ENCODE measurements at regions not wholly inside any gene's neighbourhood (a gene's known extent, or its start where the extent isn't known, plus 50 kb on each side); places are given as distances from the start of the nearest gene placed in this dataset.
A peak's percentile ranks its signal among the peaks of the same experiment; 100 is the strongest.
"Not testable (repeated sequence)": the region's sequence is repeated elsewhere in the genome, so short reads cannot be mapped to it uniquely, and the experiment has no call there.

DNA sequence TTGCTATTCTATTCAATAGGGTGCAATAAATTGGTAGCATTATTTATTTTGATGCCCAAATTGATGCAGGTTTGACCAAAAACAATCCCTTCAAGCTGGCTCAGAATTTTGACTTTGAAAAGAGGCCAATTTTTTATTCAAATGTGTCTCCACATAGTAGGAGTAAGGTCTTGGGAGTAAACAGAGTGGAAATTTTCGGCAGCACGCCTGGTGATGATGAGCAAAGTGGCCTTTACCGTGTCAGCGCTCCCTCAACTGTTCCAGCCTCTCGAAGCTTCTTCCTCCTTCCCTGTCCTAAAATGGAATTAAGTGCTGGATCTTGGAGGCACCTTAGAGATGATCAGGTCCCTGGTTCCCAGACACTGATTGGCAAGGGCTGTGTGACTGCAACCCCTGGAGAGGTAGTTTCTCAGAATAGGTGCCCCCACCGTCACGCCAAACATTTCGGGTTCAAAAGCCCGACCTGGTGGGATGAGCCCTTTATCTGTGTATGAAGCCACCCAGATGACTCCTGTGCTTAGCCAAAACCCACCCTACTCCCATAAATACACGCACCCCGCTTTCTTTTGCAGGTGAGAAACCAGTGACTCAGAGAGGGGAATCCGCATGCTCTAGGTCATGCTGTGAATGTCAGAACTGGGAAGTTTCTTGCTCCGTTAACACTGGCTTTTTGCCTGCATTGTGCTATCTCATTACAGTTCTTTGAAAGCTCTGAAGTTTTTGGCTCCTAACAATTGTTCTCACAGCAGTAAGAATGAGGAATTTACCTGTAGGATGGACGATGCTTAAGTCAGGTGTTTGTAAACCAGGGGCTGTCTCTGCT is 89.1 kb downstream of the CRYGS start:
- DNase-seq (ENCODE audit: low read depth in 4 of 4, low spot score in 3 of 4): no peak

GRCh38 chr3:186453531-186453930 is 90.6 kb downstream of the CRYGS start:
- no peak for DNase-seq (ENCODE audit: low read depth in 4 of 4, low spot score in 3 of 4)

DNA sequence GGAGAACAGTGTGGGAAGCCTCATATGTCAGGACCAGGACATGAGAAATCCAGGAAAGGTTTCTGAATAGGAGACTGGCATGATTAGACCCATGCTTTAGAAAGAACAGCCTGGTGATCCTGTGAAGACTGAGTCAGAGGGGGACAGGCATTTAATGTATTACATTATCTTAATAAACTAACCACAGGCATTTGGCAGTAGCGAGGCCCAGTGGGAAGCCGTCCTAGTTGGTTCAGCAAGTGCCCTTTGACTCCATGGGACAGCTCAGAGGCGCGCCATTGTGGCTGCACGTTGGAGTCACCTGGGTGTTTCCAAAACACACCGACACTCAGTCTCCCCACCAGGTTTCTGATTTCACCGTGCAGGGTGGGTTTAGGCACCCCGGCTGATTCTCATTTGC is 90.5 kb upstream of the DGKG start:
- no peak for DNase-seq (ENCODE audit: low read depth in 4 of 4, low spot score in 3 of 4)

DNA sequence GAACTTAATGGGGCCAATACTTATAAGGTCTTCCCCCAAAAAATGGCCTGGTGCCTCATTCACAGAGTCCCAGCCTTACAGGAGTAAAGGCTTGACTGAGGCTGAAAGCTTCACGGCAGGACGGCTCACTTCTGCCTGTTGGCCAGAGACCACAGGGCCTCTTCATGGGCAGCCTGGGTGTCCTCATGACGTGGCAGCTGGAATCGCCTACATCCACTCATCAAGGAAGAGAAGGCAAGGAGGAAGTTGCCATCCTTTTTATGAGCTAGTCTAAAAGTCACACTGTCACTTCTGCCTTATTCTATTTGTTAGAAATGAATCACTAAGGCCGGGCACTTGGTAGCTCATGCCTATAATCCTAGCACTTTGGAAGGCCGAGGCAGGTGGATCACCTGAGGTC is 89.3 kb upstream of the DGKG start:
- no peak for DNase-seq (ENCODE audit: low read depth in 4 of 4, low spot score in 3 of 4)

GRCh38 chr3:186444974-186445373 is 82.9 kb upstream of the DGKG start:
- DNase-seq (ENCODE audit: low read depth in 4 of 4, low spot score in 3 of 4): no peak

GRCh38 chr3:186444288-186444687 is 82.3 kb upstream of the DGKG start:
- no peak for DNase-seq (ENCODE audit: low read depth in 4 of 4, low spot score in 3 of 4)

DNA sequence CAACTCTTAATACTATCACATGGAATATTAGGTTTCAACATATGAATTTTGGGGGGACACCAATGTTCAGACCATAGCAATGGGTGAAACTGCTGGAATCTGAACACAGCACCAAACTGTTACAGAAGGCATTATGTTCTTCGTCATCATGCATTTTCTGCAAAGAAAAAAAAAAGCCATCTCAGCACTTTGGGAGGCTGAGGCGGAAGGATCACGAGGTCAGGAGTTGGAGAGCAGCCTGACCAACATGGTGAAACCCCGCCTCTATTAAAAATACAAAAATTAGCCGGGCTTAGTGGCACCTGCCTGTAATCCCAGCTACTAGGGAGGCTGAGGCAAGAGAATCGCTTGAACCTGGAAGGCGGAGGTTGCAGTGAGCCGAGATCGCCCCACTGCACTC is 80.9 kb upstream of the DGKG start:
- not testable (repeated sequence) for DNase-seq (ENCODE audit: low read depth in 4 of 4, low spot score in 3 of 4)

GRCh38 chr3:186442162-186442561 is 80.1 kb upstream of the DGKG start:
- no peak for DNase-seq (ENCODE audit: low read depth in 4 of 4, low spot score in 3 of 4)

GRCh38 chr3:186440891-186441290 is 78.9 kb upstream of the DGKG start:
- no peak for DNase-seq (ENCODE audit: low read depth in 4 of 4, low spot score in 3 of 4)

- no peak for DNase-seq (ENCODE audit: low read depth in 4 of 4, low spot score in 3 of 4)
Observed at GRCh38 chr3:186439725-186440124, 77.7 kb upstream of the DGKG start.

DNA sequence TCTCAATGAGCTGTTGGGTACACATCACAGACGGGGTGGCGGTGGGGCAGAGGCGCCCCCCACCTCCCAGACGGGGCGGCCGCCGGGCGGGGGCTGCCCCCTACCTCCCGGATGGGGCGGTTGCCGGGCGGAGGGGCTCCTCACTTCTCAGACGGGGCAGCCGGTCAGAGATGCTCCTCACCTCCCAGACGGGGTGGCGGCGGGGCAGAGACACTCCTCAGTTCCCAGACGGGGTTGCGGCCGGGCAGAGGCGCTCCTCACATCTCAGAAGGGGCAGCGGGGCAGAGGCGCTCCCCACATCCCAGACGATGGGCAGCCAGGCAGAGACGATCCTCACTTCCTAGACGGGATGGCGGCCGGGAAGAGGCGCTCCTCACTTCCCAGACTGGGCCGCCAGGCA is 73.3 kb upstream of the DGKG start:
- not testable (repeated sequence) for DNase-seq (ENCODE audit: low read depth in 4 of 4, low spot score in 3 of 4)

GRCh38 chr3:186432944-186433732 is 71.1 kb upstream of the DGKG start:
- no peak for DNase-seq (ENCODE audit: low read depth in 4 of 4, low spot score in 3 of 4)

GRCh38 chr3:186432189-186432588 is 70.2 kb upstream of the DGKG start:
- DNase-seq (ENCODE audit: low read depth in 4 of 4, low spot score in 3 of 4): peak in 1 of 4 donors; percentile 32

DNA sequence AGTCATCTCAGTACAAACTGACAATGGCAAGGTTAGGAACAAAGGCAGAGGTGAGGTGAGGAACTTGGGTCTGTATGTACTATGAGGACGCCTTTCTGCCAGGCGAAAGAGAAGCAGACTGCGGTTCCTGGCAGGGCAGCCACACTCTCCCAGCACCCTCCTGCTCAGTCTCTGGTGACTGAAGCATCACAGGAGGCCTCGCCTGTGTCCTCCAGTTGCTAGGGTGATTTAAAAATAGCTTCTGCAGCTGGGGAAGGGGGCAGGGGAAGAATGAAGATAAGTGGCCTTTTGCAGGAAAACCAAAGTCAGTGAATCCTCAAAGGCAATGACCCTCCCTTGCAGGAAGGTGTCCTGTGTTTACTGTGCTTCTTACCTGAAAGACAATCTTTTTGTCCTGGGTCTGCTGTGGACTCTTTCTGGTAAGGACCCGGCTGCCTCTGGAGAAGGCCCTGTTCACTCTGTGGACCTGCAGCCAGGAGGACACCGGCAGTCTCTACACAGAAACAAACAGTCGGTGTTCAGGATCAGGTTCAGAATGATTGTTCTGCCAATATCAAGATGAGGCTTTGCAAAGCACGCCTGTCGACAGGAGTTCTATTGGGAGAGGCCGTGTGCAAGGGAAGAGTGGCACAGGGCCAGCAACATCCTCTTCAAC is 65.7 kb upstream of the DGKG start:
- no peak for DNase-seq (ENCODE audit: low read depth in 4 of 4, low spot score in 3 of 4)

GRCh38 chr3:186425788-186426730 is 64.0 kb upstream of the DGKG start:
- no peak for DNase-seq (ENCODE audit: low read depth in 4 of 4, low spot score in 3 of 4)

DNA sequence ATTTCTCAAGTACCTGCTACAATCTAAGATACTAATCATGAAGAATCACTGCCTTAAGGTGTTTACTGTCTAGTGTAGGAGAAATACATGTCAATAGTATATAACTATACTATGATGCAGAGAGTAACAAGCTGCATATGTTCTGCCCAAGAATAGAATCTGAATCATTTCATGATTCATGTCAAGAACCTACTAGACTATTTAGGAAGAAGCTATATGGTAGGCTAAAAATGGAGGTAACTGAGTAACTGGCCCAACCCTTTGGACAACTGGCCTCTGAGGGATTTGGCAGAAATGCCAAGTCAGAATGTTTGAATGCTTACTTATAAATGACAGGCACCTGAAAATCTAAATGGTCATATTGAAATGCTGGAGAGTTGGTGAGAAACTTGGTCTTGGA is 59.9 kb upstream of the DGKG start:
- DNase-seq (ENCODE audit: low read depth in 4 of 4, low spot score in 3 of 4): no peak

DNA sequence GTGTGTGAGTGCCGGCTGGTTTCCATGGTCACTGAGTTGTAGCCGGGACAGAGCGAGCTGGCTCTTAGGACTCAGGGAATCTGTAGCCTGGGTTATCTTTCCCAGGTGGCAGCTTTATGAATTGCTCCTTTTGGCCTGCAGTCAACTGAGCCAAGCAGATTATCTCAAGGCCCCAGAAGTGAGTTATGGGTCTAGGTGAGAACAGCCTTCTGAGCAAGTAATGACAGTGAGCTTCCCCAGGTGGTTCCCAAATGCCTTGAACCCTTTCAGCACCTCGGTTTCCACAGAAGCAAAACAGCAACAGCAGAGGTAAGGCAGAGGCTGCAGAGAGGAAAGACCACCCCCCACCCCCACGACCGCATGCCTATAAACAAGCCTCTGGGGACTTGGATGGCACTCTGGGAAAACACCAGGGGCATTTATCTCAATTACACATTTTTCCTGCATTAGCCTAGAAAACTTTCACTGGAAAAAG is 56.7 kb upstream of the DGKG start:
- no peak for DNase-seq (ENCODE audit: low read depth in 4 of 4, low spot score in 3 of 4)

- DNase-seq (ENCODE audit: low read depth in 4 of 4, low spot score in 3 of 4): no peak
Observed at GRCh38 chr3:186417791-186418190, 55.8 kb upstream of the DGKG start.

DNA sequence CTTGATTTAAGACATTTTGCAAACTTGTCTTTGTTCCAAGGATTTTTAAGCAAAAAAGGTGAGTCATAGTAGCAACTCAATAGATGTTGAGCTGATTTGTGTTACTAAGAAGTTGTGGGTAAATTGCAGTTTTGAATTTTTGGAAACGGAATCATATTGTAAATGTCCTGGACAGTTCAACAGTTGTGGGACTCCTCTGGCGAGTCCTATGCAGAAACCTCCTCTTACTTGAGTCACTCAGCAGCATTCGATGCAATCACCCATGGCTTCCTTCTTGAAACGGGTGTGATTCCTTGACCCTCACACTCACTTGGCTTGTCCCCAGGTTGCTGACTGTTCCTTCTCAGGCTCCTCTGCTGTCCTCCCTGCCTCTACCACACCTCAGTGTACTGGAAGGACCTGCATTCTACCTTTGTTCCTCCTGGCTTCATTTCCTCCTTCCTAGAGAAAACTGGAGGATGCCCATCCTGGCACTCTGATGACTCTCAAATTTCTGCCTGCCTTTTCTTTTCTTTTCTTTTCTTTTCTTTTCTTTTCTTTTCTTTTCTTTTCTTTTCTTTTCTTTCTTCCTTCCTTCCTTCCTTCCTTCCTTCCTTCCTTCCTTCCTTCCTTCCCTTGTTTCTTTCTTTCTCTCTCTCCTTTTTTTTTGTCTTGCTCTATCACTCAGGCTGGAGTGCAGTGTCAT is 52.8 kb upstream of the DGKG start:
- no peak for DNase-seq (ENCODE audit: low read depth in 4 of 4, low spot score in 3 of 4)
